Hindlimb muscle (tissue), 1 donor: ENCODE measurements at regions not wholly inside any gene's neighbourhood (a gene's known extent, or its start where the extent isn't known, plus 50 kb on each side); places are given as distances from the start of the nearest gene placed in this dataset.
"Not testable (repeated sequence)": the region's sequence is repeated elsewhere in the genome, so short reads cannot be mapped to it uniquely, and the experiment has no call there.

Source experiments
- DNase-seq: peaks from one replicate; pipeline ENCODE4 v3.0.0-alpha.2; 2013

DNA sequence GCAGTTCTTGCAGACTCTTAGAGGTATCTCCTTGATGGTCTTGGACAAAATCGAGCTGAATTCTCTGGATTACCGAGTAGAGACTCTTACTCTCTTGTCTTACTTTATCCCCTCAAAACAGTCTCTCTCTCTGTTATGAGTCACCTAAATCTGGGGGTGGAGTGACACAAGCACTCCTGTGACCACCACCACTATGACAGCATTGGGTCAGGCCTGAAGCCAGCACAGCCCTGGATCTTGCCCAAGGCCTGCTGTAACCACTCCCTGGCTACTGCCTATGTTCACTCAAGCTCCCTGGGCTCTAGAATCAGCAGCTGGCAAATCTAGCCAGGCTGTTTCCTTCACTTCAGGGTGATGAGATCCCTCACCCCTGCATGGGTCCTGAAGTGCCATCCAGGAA is 662.5 kb downstream of the LUZP2 start:
- no peak for DNase-seq

DNA sequence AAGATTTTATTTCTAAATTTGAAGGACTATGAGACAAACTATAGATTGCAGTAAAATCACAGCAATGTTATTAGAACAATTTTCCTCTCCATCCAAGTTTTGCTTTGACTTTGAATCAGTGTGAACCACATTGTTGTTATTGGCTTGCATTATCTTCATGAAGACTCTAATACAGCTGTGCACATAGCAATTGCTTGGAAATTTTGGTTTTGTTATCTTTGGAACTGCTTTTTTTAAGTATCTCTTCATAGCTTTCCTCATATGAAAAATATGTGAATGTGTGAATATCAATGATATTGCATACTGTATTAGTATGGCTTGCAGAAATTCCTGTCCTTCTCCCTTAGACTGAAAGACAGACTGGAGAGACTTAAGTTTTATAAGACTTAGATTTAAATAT is 666.6 kb downstream of the LUZP2 start:
- DNase-seq: no peak

DNA sequence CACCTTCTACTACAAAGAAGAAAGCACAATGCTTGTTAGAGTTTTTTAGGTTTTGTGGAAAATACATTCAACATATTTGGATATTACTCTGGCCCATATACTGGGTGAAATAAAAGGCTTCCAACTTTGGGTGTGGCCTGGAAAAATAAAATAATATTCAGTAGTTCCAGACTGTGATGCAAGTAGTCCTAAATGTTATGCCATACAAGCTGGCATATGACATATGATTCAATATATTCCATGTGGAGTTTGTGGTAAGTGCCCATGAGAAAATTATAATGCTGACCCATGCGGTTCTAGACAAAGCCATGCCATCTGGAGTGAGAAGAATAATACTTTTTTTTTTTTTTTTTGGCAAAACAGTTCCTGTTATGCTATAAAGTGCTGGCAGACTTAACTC is 683.3 kb downstream of the LUZP2 start:
- no peak for DNase-seq

DNA sequence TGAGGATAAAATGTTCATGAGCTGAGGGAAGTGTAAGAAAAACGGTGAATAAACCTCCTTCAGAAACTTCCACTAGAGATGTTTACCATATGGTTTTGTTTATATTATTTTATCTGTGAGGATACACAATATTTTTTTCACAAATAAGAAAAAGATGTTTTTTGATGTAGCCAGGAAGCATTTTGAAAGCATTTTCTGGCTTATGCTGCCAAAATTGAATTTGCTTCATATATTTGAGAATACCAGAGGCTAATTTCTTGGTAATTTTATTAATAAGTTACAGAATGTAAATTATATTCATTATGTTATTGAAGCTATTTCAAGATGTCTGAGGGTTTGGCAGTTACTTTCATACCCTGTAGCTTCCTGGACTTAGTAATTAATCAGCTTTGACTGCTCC is 686.6 kb downstream of the LUZP2 start:
- DNase-seq: no peak

DNA sequence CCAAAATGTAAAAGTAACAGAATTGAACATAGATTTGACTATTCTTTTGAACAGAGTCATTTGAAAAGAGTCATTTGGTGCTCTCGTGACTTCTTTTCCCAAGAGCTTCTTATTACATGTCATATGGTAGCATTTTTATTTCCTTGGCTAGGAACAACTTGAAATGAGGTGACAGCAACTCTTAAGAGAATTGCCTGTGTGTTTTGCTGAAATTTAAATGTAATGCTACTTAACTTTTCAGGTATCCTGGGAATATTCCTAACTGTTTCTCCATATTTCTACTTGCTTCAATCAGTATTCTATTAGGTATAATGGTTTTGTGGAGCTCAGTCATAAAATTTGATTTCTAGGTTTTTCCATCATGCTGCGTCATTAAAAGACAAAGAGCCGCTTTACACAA is 700.7 kb downstream of the LUZP2 start:
- DNase-seq: no peak

DNA sequence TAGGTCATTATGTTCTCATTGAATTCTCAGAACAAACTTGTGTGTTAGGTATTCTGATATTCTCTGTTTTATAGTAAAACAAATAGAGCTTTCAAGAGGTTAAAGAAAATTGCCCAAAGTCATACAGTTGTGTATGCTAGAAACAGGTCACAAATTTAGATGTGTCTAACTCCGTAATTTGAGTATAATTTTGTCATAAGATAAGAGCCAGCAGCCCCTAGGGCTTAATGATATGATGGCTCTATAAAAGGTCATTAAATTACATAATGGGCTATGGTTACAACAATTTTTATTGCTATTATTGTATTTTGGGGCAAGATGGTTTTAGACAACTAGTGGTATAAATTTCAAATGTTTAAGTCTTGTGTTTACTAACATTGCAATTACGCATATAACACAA is 701.9 kb downstream of the LUZP2 start:
- DNase-seq: no peak

DNA sequence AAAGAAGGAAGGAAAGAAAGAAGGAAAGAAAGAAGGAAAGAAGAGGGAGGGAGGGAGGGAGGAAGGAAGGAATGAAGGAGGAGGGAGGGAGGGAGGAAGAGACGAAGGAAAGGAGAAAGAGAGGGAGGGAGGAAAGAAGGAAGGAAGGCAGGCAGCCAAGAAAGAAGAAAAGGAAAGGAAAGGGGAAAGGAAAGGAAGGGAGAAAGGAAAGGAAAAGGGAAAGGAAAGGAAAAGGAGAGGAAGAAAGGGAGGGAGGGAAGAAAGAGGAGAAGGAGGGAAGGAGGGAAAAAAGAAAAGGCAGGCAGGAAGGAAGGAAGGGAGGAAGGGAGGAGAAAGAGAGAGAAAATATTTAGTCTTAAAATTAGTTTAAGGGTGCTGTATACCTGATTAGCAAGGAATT is 704.1 kb downstream of the LUZP2 start:
- DNase-seq: no peak

DNA sequence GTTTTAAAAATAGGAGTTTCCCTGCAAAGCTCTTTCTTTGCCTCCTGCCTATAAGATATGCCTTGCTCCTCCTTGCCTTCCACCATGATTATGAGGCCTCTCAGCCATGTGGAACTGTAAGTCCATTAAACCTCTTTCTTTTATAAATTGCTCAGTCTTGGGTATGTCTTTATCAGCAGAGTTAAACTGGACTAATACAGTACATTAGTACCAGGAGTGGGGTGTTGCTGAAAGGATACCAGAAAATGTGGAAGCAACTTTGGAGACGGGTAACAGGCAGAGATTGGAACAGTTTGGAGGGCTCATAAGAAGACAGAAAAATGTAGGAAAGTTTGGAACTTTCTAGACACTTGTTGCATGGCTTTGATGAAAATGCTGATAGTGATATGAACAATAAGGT is 709.9 kb downstream of the LUZP2 start:
- no peak for DNase-seq

DNA sequence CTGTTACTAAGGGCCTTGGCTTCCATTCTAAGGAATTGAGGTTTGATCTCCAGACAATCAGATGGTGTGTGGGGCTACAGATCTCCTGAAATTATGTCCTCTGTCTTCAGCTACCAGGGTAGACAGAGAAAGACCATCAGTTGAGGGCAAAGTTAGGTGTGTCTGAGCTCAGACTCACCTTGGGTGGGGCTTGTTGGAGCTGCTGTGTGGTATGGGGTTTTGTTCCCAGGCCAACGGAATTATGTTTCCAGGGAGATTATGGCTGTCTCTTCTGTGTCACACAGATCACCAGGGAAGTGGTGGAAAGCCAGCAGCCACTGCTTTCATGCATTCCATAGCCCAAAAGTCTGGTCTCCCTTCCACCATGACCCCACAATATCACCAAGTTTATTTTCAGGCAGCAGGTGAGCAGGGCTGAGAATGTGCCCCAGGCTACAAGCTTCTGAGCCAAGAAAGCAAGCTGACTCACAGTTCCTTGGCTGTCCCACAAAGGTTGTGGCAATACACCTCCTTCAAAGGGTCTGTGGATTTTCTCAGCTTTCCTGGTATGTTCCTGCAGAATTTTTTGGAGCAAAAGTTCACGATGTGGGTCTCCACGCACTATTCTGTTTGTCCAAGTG is 714.9 kb downstream of the LUZP2 start:
- DNase-seq: no peak

DNA sequence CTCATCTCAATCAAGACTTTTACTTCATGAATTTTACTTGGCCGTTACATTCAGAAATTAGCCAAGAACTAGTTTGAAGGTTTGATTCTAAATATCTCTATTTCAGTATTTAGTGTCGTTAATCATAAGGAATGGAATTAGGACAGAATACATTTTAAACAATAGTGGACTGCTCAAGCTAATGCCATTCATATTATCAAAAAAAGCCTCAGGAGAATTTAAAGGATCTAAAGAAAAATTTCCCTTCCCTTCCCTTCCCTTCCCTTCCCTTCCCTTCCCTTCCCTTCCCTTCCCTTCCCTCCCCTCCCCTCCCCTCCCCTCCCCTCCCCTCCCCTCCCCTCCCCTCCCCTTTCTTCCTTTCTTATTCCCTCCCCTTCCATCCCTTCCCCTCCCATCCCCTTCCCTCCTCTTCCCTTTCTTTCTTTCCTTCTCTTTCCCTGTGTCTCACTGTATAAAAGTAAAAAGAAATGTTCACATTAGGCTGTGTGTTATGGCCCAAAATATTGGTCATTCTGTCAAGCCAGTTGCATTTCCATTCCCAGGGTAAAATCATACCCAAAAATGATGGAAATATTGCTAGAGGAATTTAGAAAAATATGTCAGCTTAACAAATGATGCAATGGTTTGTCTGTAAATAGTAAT is 717.8 kb downstream of the LUZP2 start:
- DNase-seq: no peak

DNA sequence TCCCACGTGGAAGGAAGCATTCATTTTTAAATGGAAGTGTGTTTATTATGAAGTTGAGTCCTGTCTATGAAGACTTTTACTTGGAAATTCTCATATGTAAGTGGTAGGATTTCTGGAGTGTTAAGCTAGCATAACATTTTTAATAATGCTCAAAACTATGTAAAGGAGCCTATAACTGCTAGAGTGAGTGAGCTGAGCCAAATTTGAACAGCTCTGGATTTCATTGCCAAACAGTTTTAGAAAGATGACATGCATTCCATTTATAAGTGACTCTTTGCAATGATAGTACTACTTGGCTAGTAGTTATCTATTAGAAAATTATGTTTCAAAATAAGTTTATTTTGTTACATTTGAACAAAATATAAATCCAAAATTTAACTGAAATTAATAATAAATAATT is 721.2 kb downstream of the LUZP2 start:
- DNase-seq: peak; percentile 30

DNA sequence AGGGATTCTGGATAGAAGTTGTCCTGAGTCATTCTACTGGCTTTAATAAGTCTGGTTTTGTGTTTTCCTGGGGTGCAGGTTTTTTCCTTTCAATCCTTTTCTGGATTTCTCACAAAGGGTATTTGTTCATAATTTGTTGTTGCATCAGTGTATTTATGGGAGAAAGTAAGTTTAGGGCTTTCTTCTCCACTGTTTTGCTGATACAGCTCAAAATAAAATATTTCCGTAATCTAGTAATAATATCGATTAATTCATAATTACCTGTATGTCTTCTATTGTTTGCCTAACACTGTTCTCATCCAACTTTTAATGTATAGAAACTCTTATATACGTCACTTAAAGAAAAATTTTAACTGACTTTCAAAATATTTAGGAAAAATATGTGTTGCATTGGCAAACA is 728.2 kb downstream of the LUZP2 start:
- no peak for DNase-seq

DNA sequence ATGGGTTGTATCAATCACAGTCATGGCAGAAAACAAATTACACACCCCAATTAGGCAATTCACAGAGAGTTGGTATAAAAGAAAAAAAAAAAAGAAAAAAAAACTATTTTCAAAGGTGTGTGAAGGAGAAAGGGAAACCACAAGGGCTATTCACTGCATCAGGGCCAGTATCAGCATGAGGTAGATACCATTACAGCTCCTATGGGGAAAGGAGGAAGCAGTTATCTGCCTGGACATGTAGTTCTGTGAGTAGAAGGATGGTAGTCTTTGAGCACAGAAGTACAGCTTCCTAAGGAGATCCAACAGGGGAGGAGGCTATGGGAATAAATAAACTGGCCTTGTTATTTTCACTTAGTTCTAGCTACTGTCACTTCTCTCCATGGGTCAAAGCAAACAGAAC is 746.1 kb downstream of the LUZP2 start:
- no peak for DNase-seq

DNA sequence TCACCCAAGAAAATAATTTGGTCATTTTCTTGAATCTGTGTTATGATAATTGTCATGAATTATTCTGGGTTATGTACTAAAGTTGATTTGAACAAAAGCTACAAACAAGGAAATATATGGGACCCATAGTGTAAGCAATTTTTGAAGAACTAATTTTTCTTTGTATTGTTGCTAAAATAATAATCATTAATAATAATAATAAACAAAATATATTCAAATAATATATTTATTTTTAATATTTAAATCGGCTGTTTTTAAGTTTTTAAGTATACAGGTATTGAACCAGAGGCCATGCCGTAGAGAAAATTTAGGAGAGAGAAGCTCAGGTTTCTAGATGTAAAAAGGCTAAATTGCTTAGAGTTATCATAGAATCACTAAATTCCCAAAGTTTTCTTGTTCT is 747.3 kb downstream of the LUZP2 start:
- DNase-seq: no peak

DNA sequence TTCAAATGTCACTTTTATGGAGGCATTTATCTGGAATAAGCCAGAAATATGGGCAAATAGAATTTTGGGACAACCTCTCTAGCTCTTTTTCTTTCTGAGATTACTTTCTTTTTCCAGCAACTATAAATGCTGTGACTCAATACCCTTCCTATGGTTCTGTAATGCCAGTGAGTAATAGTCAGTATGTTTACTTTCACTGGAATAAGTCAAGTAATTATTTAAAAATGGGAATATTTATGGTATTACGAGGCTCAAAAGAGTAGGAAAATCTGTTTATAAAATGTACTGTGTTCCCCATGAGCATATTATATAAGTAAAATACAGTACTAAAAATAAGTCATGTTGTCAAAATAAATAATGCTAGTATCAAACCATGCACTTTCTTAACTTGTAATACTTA is 750.5 kb downstream of the LUZP2 start:
- DNase-seq: no peak

DNA sequence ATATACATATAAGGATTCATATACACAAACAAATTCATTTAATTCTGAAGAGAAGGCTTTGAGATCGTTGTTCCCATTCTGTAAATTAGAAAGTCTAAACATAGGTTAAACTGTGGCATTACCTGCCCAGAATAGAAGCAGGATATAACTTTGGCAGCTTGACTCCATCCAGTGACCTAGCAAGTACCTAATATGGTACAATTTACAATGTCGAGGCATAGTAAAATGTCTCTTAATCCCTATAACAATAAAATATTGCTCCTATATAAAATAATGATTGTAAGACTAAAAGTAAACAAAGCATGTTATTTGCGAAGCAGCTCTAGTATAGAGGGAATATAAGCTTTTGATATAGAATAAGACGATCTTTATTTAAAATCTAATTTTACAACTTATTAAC is 756.0 kb downstream of the LUZP2 start:
- no peak for DNase-seq

DNA sequence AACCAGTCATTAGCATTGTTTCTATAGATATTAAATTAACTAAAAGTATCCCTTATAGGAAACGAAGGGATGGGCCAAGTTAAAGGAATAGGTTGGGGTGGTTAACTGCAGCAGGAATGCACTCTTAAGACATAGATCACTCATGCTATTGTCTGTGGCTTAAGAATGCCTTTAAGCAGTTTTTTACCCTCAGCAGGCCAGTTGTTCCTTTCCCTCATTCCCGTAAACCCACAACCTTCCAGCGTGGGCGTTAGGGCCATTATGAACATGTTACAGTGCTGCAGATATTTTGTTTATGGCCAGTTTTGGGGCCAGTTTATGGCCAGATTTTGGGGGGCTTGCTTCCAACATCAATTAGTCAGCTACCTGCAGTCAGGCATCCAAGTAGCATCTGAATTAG is 767.0 kb downstream of the LUZP2 start:
- not testable (repeated sequence) for DNase-seq

DNA sequence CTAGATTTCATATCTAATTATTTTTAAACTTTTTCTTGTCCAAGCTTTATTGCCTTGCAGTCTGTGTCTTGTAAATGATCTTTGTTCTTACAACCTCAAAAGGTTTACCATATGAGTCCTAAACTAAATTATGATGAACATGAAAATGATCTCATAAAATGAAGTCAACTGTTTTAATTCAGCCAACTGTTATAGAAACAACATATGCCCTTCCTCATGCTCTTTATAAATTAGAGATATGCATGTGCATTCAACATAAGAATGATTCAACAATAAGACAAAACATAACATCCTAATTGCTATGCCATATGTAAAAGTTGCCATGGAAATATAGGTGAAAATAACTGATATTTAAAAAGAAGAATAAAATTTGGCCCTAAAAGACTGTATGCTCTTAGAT is 774.4 kb downstream of the LUZP2 start:
- no peak for DNase-seq

DNA sequence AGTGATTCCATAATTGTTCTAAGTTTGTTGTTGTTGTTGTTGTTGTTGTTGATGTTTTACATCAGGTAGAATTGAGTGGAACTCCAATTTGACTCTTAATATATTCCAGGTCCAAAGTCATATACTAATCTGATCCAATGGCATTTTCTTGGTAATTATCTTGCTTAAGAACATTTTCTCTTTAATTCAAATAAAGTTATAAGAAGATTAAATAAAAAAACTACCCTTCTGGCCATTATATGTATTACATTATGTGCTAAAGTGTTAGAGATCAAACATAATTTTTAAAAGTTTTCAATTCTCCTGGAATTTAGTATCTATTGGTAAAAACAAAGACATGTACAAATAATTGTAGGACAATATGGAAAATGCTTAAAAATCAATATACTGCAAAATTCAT is 775.4 kb downstream of the LUZP2 start:
- DNase-seq: no peak

DNA sequence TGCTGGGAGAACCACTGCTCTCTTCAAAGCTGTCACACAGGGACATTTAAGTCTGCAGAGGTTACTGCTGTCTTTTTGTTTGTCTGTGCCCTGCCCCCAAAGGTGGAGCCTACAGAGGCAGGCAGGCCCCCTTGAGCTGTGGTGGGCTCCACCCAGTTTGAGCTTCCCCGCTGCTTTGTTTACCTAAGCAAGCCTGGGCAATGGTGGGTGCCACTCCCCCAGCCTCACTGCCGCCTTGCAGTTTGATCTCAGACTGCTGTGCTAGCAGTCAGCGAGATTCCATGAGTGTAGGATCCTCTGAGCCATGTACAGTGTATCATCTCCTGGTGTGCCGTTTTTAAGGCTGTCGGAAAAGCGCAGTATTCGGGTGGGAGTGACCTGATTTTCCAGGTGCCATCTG is 784.0 kb downstream of the LUZP2 start:
- not testable (repeated sequence) for DNase-seq

DNA sequence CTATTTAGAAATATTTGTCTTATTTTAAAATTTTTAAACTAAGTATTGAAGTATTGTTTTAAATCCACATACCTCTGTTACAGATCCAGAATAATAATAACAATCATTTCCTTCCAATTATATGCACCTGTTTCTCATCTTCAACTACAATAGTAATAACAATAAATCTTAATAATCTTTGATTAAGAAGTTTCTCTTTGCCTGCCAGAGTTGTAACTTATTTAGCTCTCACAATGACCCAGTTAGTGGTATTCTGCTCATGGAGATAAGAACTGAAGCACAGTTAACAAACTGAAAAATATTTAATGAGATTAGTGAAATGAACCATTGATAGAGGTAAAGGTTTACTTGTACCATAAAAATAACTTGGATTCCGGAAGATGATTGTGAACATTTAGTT is 796.3 kb downstream of the LUZP2 start:
- DNase-seq: no peak

DNA sequence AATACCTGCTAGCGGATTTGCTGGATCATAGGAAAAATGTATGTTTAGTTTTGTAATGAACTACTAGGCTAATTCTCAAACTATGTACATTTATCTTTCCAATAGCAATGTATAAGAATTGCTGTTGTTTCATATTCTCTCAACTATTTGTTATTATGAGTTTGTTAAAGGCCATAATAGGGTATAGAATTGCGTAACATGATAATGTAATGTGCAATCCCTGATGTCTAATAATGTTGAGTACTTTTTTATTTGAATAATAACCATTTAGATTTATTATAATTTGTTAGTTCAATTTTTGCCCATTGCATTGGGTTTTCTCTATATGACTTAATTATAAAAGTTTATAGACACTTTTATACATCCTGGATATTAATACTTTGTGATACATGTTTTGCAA is 801.6 kb downstream of the LUZP2 start:
- DNase-seq: no peak

DNA sequence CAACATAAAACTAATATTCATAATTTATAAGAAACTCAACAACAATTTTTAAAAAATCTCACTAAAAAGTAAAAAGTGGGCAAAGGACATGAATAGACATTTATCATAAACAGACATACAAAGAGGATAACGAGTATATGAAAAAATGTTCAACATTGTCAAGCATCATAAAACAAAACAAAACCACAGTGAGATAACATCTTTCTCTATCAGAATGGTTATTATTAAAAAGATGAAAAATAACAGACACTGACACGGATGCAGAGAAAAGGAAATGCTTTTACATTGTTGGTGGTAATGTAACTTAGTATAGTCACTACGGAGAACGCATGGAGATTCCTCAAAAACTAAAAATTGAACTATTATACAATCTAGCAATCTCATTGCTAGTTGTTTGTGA is 813.0 kb downstream of the LUZP2 start:
- DNase-seq: no peak

DNA sequence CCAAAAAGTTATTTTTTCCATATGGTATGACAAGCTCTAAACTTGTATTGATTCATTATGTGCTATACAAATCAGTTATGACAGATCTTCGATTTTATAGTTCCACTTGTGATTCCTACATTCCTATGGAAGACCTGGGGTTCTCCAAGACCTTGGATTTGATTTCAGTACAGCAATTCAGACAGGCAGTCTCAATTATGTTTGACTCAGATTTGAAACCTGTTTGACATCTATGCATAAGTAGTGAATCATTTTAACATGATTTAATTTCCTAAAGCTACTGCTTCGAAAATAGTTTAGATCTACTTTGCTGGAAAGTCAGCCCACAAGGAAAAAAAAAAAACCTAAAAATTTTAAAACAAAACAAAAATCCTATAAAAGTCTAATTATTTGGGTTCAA is 820.4 kb downstream of the LUZP2 start:
- no peak for DNase-seq

DNA sequence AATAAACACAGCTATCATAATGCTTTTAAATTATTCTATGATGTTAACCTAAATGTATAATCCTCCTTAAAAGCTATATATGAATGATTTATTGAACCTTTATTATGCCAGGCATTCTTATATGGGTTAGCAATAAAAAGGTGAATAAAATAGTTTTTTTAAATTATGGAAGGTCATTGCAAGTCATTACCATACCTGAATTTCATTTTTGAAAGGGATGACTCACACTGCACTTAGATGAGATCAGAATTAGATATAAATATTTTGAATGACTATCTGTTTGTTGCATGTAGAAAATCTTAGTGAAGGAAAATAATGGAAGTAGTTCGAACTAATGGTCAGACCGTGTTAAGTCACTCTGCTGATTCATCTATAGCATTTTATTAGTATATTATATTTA is 822.3 kb downstream of the LUZP2 start:
- no peak for DNase-seq
